22Rv1 (cell line): ENCODE measurements at regions not wholly inside any gene's neighbourhood (a gene's known extent, or its start where the extent isn't known, plus 50 kb on each side); places are given as distances from the start of the nearest gene placed in this dataset.

Experiments used
- ZFX ChIP-seq: fragments of 450-650 bp; IDR thresholded peaks from 2 replicates; pipeline ENCODE4 v1.6.1; 2017; ENCODE audit warnings: antibody characterized with exemption, borderline replicate concordance
- TF ChIP-seq, protein P1 (sequence below): fragments of 450-650 bp; IDR thresholded peaks from 2 replicates; pipeline ENCODE4 v1.5.1; 2017; ENCODE audit warnings: mild to moderate bottlenecking

DNA sequence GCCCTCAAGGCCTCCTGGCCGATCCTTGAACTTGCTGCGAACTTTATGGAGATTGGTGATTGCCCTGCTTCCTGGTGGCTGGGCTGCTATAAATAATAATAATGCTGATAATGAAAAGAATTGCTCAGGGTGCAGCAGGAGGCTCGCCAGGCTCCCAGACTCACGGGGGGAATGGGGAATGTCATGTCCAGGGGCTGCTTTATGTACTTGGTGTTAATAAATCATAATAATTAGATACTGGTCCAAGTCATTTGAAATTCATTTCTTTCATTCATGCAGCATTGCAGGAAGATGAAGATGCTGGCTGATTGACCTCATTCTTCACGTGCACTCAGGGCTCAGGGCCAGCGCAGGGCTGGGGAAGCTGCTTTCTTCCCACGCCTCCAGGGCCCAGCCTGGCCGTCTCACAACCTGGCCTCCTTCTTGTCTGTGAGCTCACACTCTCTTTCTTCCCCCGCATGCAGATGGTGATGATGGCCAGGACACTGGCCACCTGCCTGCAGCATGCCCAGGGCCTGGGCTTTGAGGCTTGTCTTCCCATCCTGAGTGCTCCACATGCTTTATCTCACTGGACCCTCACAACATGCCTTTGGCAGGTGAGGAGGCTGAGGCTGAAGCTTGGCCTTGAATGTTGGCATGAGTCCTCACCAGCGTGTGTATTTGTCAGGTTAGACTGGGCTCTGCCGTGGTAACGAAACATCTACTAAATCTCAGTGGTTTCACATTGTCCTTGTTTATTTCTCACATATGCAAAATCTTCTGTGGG lies 138.4 kb upstream of the TNS3 start:
- TF ChIP-seq, protein P1, sequence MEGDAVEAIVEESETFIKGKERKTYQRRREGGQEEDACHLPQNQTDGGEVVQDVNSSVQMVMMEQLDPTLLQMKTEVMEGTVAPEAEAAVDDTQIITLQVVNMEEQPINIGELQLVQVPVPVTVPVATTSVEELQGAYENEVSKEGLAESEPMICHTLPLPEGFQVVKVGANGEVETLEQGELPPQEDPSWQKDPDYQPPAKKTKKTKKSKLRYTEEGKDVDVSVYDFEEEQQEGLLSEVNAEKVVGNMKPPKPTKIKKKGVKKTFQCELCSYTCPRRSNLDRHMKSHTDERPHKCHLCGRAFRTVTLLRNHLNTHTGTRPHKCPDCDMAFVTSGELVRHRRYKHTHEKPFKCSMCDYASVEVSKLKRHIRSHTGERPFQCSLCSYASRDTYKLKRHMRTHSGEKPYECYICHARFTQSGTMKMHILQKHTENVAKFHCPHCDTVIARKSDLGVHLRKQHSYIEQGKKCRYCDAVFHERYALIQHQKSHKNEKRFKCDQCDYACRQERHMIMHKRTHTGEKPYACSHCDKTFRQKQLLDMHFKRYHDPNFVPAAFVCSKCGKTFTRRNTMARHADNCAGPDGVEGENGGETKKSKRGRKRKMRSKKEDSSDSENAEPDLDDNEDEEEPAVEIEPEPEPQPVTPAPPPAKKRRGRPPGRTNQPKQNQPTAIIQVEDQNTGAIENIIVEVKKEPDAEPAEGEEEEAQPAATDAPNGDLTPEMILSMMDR = no peak
- TF ChIP-seq ZFX = no peak
